Kidney (tissue), 13 donors: ENCODE measurements at regions not wholly inside any gene's neighbourhood (a gene's known extent, or its start where the extent isn't known, plus 50 kb on each side); places are given as distances from the start of the nearest gene placed in this dataset.

Experiments used
- DNase-seq, 5 donors: peaks; one replicate each; pipeline ENCODE4 v3.0.0-alpha.2; 2013 to 2020
- FAIRE-seq: peaks from 2 replicates; lab custom pipeline; 2012; peaks lifted over from hg19 to GRCh38; lab: Jason Lieb, UNC
- H3K27ac ChIP-seq, 2 donors: one replicate each; pipeline ENCODE4 v1.7.0; 2013; ENCODE audit warnings: low read depth in 2 of 2, low read length in 2 of 2, inconsistent platforms in 1 of 2
- H3K27me3 ChIP-seq: one replicate; pipeline ENCODE4 v1.7.1; 2013; ENCODE audit warnings: low read length, inconsistent platforms; ENCODE audit not compliant: control insufficient read depth, insufficient read depth
- H3K36me3 ChIP-seq, 3 donors: one replicate each; pipeline versions ENCODE4 v1.7.0 to v1.7.1; 2013; ENCODE audit warnings: low read length in 3 of 3, control low read depth in 1 of 3, inconsistent platforms in 1 of 3; ENCODE audit not compliant: insufficient read depth in 3 of 3, control insufficient read depth in 2 of 3
- H3K4me1 ChIP-seq, 3 donors: one replicate each; pipeline versions ENCODE4 v1.7.0 to v1.7.1; 2013; ENCODE audit warnings: low read length in 3 of 3, inconsistent platforms in 1 of 3, low read depth in 1 of 3; ENCODE audit not compliant: control insufficient read depth in 2 of 3, insufficient read depth in 2 of 3
- H3K4me3 ChIP-seq, 3 donors: one replicate each; pipeline versions ENCODE4 v1.7.0 to v1.8.1; 2013; ENCODE audit warnings: low read length in 3 of 3, control low read depth in 1 of 3, inconsistent platforms in 1 of 3
- H3K9ac ChIP-seq, 3 donors: one replicate each; pipeline versions ENCODE4 v1.7.0 to v1.7.1; 2013; ENCODE audit warnings: low read length in 3 of 3, control low read depth in 1 of 3, inconsistent platforms in 1 of 3
- H3K9me3 ChIP-seq, 3 donors: one replicate each; pipeline versions ENCODE4 v1.7.0 to v1.7.1; 2013; ENCODE audit warnings: low read length in 3 of 3, control low read depth in 1 of 3, inconsistent platforms in 1 of 3; ENCODE audit not compliant: control insufficient read depth in 2 of 3, insufficient read depth in 1 of 3
- CTCF ChIP-seq: IDR thresholded peaks from 3 replicates; pipeline ENCODE4 v1.5.1; 2012; ENCODE audit warnings: mild to moderate bottlenecking, moderate library complexity, borderline replicate concordance; ENCODE audit not compliant: insufficient read depth; ENCODE audit errors: extremely low read depth
- intact Hi-C: fragments of 100-400 bp; cut with DNase I; formaldehyde crosslinking; loops from one replicate; pipeline ENCODE4 v1.11.1; 2022
- donor health status: control.
- donor health status: control.
- donor health status: control.
- donor health status: control.
- donor health status: control.
- donor health status: DM: yes; HTN: yes; CAD: no.
- donor health status: Normal renal cell carcinoma (clear cell type).

- Histone ChIP-seq H3K4me3 (no peak overlapping the region), H3K4me1 (no peaks in the 10 kb centered on the region), H3K27ac (no peak overlapping the region), H3K27me3 (no peaks in the 10 kb centered on the region), H3K9me3 (no peaks in the 10 kb centered on the region), H3K36me3 (no peaks in the 10 kb centered on the region), H3K9ac (no peak overlapping the region)
- intact Hi-C loops: no loop called here
- FAIRE-seq: no peak
- no peak for DNase-seq
- TF ChIP-seq CTCF: no peak
Observed at GRCh38 chr13:50188696-50189095, 173.5 kb downstream of the KCNRG start.

- no peak overlapping the region for H3K9ac ChIP-seq
- intact Hi-C loops: no loop called here
- FAIRE-seq (no peak), DNase-seq (no peak)
- TF ChIP-seq CTCF: no peak
- H3K27me3 ChIP-seq: no peaks in the 10 kb centered on the region
- no peak overlapping the region for H3K27ac ChIP-seq
- H3K4me3 ChIP-seq: no peak overlapping the region
- H3K9me3 ChIP-seq: no peaks in the 10 kb centered on the region
- no peaks in the 10 kb centered on the region for H3K36me3 ChIP-seq
- H3K4me1 ChIP-seq: no peaks in the 10 kb centered on the region
Observed at GRCh38 chr13:50189450-50189849, 174.2 kb downstream of the KCNRG start.

GRCh38 chr13:50191004-50191403 lies 175.8 kb downstream of the KCNRG start:
- H3K27ac ChIP-seq: no peak overlapping the region
- H3K4me1 ChIP-seq: no peaks in the 10 kb centered on the region
- intact Hi-C loops: no loop called here
- FAIRE-seq (peak; percentile 3), DNase-seq (no peak)
- H3K36me3 ChIP-seq: no peaks in the 10 kb centered on the region
- no peak overlapping the region for H3K9ac ChIP-seq
- TF ChIP-seq CTCF: no peak
- H3K27me3 ChIP-seq: no peaks in the 10 kb centered on the region
- H3K9me3 ChIP-seq: no peaks in the 10 kb centered on the region
- H3K4me3 ChIP-seq: no peak overlapping the region

- no peaks in the 10 kb centered on the region for H3K4me1 ChIP-seq
- no peaks in the 10 kb centered on the region for H3K9me3 ChIP-seq
- intact Hi-C loops: no loop called here
- no peaks in the 10 kb centered on the region for H3K27me3 ChIP-seq
- FAIRE-seq (no peak), DNase-seq (no peak)
- no peak overlapping the region for H3K27ac ChIP-seq
- H3K9ac ChIP-seq: no peak overlapping the region
- H3K4me3 ChIP-seq: no peak overlapping the region
- H3K36me3 ChIP-seq: no peaks in the 10 kb centered on the region
- TF ChIP-seq CTCF: no peak
Observed at GRCh38 chr13:50192272-50192813, 177.1 kb downstream of the KCNRG start.
